Activated T-cell treated with anti-CD3 and anti-CD28 coated beads, Interleukin-2, amount 50 U/mL, for 1 hour (primary cell): ENCODE measurements at regions not wholly inside any gene's neighbourhood (a gene's known extent, or its start where the extent isn't known, plus 50 kb on each side); places are given as distances from the start of the nearest gene placed in this dataset.
A peak's percentile ranks its signal among the peaks of the same experiment; 100 is the strongest.

Experiments
- DNase-seq: peaks from one replicate; pipeline ENCODE4 v3.0.0-alpha.2; 2020

DNA sequence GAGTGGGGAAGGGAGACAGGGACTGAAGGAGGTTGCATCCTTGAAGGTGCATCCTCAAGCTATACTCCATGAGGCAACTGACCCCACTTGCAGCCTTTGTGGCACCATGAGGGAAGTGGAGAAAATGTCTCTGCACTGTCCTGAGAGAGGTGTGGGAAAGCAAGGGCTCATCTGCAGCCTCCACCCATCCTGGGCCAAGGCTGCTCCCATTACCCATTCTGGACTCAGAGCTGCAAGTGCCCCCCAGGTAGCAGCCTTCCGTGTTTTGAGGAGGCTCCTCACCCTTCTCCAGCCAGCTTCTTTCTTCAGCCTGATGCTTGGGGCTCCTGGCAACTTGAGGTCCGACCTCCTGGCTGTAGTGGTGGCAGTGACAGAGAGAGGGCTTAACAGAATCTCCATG, 294.6 kb downstream of the CDH26 start:
- DNase-seq, result no peak

DNA sequence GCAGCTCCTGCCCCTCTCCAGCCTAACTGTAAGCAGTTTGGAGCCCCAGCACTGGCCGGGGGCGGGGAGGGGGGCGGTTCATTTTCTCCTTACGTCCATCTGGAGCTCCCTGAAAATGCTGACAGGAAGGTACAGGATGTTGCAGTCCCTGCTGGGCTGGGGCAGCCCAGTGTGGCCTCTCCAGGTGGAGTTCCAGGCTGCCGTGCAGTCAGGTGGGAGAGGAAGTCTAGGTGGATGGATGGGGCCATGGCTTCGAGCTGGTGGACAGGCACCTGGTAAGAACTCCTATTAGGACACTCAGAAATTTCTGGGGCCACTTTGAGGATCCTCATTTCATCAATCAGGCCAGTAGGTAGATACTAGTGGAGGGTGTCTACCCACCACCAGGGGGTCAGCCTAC, 295.2 kb downstream of the CDH26 start:
- DNase-seq, result no peak

DNA sequence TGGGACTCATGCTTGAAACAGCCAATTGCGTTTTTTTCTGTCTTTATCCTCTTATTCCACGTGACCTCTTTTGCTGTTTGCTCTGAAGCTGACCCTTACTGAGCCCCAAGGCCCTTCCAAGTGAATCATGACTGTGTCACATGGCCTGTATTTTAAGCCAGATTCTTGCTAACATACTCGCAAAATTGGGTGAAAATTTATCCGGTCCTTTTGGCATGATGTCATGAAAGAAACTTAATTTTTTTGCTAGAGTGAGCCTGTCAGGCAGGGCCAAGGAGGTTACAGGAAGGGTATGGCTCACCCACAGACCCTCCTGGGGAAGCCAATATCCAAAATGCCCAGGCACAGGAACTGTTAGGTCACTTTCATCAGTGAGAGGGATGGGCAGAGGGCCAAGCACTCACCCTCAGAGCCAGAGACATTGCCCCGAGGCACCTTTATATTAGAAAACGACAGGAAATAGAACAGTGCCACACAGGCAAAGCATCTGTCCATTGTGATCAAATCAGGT, 296.7 kb downstream of the CDH26 start:
- no peak for DNase-seq

GRCh38 chr20:60255415-60255814, 297.2 kb downstream of the CDH26 start:
- DNase-seq, result no peak

- DNase-seq, result no peak
Measured at GRCh38 chr20:60255866-60256265, 297.6 kb downstream of the CDH26 start.

- no peak for DNase-seq
Measured at GRCh38 chr20:60256811-60257210, 298.6 kb downstream of the CDH26 start.

DNA sequence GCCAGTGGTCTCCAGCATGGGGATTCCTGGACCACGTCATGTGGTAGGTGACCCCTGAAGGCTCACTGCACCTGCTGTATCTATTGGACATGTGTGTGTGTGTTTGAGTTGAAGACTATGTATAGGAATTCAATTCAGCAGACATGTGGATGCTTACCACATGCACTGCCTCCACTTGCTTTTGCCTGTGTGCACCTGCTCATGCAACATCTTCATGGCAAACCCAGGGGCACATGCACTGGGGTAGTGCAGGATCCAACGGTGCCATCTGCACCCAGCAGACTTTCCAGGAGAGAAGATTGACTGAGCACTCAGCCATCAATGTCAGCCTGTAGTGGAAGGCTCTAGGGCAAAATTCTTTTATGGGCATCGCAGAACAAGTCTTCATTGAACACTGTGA, 299.4 kb downstream of the CDH26 start:
- DNase-seq, result no peak

DNA sequence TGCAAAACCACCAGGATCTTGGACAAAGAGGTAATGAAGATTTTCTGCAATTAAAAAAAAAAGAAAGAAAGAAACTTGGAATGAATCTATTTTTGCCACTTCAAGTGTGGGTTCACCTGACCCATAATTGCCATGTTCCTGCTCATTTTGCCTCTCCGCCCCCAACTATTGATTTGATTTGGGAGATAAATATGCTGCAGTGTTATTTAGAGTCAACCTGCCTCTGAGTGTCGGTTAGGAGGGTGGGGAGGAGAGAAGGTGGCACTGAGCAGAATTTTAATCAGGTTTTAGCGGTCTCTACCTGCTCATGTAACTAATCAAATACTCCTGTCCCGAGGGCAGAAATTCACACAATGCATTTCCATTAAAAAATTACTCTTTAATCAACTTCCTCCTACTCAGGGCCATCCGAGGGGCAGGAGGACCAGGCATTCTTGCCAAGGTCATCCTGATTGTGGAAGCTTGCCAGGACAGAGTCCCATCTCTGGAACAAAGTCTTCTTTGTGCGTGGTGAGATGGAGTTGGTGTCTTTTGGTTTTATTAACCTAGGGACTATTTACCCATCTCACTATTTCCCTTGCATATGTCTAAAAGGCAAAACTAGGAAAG, 300.1 kb downstream of the CDH26 start:
- no peak for DNase-seq

DNA sequence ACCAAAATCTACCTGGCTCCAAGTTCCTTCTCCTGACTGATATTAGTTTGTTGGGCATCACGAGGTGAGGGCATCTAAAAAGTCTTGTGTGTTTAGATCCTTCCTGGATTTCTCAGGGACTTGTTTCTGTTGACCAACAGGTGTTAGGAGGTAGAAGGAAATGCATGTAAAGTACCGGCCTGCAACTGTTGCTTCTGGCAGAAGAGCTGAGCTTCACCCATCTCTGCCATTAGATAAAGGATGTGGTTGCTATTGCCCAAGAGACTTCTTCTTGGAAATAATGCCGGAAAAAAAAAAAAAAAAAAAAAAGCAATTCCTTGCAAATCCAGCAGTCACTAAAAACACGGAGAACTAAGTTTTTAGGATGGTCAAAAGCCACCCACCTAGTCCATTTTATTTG, 303.1 kb downstream of the CDH26 start:
- DNase-seq, result no peak

DNA sequence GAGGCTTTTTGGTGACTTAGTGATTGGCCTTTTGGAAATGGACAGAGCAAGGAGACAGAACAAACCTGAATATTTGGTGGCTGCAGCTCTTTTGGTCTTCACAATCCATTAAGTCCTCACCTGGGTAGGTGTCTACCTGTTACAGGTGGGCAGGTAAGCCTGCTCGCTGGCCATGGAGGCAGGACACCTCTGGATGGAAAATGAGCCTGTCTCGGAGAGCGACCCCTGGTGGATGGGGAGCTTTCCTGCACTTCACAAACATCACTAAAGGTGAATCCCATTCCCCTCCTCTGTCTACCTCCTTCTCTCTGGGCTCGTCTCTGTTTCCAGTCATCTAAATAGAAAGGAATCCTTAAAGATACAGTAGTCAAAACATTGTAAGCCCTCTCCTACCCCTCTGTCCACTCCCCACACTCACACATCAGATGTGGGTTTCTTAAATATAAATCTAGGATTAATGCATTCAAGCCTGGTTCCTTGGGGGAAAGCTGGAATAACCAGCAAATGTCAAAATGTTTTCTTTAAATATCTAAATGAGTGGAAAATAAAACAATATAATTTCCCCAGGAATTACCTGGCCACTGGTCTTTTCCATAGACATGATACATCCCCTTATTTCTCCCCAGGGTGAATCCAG, 304.9 kb downstream of the CDH26 start:
- DNase-seq, result peak; percentile 55

DNA sequence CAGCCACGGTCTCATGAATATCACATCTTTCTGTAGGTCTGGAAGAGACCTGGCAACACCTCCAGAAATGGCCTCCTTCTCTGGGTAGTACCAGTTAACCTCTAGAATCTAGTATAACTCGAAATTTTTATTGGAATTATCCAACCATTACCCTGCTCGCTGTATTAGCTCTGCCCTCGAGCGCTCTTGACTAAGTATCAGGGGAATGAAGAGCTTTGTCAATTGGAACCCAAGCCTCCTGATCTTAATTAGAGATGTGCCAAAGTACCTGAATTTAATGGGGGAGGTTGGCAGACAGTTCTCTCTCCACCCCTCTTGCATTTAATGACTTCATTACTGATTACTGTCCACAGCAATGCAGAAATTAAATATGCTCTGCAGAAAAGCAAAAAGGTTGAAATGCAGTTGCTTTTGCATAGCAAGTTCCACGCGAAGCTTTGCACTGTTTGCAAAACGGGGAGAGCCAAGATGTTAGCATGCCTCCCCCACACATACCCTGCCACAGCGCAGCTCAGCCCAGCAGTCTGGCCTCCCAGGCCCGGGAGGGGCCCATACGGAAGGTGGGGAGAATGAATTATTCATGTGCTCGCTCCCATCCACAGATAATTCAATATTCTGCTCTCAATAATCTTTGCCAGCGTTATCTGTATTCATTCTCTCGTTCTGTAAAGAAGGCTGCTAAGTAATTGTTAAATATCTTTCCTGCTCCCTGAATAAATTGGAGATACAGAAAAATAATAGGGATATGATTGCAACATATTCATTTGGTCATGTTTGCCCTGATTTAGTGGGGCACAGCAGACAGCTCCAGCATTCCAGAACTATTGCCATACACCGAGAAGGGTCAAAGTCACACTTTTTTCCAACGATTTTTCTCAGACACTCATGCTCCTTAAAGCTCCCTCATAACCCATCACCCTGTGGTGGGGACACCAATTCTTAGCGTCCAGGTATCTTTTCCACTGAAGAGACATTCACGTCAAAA, 305.8 kb downstream of the CDH26 start:
- DNase-seq, result no peak

DNA sequence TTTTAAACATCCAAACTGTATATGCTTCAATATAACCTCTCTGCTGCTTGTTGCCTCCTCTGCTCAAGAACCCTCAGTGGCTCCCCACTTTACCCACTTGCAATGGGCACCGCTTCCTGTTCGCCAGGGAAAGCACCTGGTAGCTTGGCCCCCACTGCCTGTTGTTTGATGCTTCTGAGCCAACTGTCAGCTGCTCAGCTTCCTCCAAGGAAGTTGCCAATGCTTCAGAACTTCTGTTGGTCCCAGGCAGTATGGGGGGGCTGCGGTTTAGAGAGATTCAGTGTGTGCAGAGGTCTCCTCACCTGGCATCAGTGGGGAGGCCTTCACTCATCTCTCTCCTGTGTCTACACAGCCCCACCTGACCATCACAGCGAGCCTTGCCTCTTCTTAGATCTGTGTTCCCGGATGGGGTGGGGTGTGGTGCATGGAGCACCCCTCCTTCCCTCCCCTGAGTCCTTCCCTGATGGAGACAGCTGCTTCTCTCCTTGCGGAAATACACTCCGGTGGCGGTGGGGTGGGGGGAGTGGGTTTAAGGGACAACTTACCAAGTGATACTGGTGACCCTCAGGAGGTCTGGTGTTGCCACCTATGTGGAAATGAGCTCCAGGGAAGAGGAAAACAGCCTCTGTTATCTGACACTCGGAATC, 308.1 kb downstream of the CDH26 start:
- DNase-seq, result no peak

- no peak for DNase-seq
Measured at GRCh38 chr20:60268491-60268890, 310.3 kb downstream of the CDH26 start.

GRCh38 chr20:60269573-60270162, 311.4 kb downstream of the CDH26 start:
- DNase-seq, result no peak

DNA sequence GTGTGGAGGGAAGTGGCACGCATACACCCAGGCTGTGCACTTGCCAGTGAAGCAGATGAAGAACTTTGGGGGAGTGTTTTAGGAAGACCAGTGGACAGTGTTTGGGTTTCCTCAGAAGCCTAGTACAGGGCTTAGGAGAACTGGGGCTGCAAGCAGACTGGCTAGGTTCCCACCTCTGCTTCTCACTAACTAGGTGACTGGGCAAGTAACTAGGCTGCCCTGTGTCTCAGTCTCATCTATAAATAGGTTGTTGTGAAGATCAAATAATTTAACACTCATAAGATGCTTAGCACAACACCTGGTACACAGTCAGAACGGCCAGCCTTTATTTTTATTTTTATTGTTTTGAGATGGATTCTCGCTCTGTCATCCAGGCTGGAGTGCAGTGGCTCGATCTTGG, 312.1 kb downstream of the CDH26 start:
- DNase-seq, result no peak

DNA sequence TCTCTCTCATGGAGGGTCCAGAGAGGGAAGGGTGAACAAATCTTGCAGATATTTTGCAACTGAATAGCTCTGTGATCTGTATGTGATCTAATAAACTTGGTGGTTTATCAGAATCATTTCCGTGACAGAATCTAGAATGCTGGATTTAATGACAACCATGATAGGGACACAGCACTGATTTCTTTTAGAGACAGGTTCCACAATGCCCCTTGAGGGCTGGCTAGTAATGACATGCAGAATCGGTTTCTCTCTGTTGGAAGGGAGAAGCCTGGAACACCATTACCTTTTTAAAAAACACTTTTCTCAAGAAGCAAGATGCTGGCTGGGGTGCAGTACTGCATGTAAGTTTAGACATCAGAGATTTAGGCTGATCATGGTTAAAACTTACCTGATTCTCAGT, 313.4 kb downstream of the CDH26 start:
- DNase-seq, result no peak

- DNase-seq, result no peak
Measured at GRCh38 chr20:60272790-60273189, 314.6 kb downstream of the CDH26 start.

GRCh38 chr20:60274717-60275116, 316.5 kb downstream of the CDH26 start:
- no peak for DNase-seq

GRCh38 chr20:60281295-60281694, 323.1 kb downstream of the CDH26 start:
- DNase-seq, result no peak

DNA sequence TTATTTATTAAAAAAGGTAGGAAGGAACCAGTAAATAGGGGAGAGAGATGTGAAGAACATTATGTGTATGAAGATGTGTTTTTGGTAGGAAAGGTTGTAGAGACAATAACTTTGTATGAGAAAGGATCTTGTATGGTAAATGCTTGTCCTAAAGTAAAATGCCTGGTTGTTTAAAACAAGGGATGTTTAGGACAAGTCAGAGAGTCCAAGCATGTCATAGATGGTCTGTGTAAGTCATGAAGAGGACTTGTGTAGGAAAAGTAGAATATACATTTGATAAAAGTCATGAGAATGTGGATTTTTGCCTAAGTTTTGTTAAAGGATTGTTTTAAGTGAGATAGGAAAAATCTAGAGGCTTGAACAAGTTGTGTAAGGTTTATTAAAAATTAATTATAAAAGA, 325.1 kb downstream of the CDH26 start:
- DNase-seq, result no peak

GRCh38 chr20:60286764-60287163, 328.5 kb downstream of the CDH26 start:
- no peak for DNase-seq

- no peak for DNase-seq
Measured at GRCh38 chr20:60288945-60289344, 330.7 kb downstream of the CDH26 start.

- no peak for DNase-seq
Measured at GRCh38 chr20:60292001-60292520, 333.8 kb downstream of the CDH26 start.
